NB4 (cell line): ENCODE measurements at regions not wholly inside any gene's neighbourhood (a gene's known extent, or its start where the extent isn't known, plus 50 kb on each side); places are given as distances from the start of the nearest gene placed in this dataset.

Source experiments
- DNase-seq: peaks from one replicate; pipeline ENCODE4 v3.0.0; 2010; ENCODE audit warnings: low read depth
- H3K4me3 ChIP-seq: one replicate; pipeline ENCODE4 v1.5.1; 2011; ENCODE audit warnings: mild to moderate bottlenecking, low read depth, low read length, moderate library complexity
- MYC ChIP-seq: IDR thresholded peaks from 2 replicates; pipeline ENCODE4 v1.6.1; 2011; ENCODE audit warnings: low read depth, low read length
- POLR2A ChIP-seq: IDR thresholded peaks from 2 replicates; pipeline ENCODE4 v1.6.1; 2011; ENCODE audit warnings: mild to moderate bottlenecking; ENCODE audit not compliant: insufficient read length; ENCODE audit errors: extremely low read depth
- TF ChIP-seq, protein P1 (sequence below): IDR thresholded peaks from 2 replicates; pipeline ENCODE4 v1.6.1; 2011; ENCODE audit warnings: low read depth, low read length
- TF ChIP-seq, protein P2 (sequence below): IDR thresholded peaks from one replicate; pipeline ENCODE4 v1.5.1; 2012; ENCODE audit warnings: low read depth, low read length

DNA sequence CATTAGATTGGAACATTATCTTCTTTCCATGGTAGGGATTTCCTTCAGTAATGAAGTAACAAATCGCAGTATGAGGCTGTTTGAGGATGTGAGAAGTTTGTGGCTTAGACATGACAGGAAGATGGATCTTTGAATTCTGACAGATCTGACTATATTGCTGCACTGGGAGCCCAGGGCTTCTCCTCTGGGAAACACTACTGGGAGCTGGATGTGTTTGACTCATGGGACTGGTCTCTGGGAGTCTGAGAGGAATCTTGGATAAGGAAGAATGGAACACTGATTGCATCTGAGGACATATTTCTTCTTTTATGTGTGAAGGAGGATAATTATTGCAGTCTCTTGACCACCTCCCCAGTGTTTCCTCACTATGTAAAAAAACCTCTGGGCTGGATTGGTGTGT lies 77.2 kb upstream of the ST6GAL2 start:
- DNase-seq = no peak
- TF ChIP-seq, protein P1, sequence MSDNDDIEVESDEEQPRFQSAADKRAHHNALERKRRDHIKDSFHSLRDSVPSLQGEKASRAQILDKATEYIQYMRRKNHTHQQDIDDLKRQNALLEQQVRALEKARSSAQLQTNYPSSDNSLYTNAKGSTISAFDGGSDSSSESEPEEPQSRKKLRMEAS = no peak
- no peak for TF ChIP-seq MYC
- TF ChIP-seq, protein P2, sequence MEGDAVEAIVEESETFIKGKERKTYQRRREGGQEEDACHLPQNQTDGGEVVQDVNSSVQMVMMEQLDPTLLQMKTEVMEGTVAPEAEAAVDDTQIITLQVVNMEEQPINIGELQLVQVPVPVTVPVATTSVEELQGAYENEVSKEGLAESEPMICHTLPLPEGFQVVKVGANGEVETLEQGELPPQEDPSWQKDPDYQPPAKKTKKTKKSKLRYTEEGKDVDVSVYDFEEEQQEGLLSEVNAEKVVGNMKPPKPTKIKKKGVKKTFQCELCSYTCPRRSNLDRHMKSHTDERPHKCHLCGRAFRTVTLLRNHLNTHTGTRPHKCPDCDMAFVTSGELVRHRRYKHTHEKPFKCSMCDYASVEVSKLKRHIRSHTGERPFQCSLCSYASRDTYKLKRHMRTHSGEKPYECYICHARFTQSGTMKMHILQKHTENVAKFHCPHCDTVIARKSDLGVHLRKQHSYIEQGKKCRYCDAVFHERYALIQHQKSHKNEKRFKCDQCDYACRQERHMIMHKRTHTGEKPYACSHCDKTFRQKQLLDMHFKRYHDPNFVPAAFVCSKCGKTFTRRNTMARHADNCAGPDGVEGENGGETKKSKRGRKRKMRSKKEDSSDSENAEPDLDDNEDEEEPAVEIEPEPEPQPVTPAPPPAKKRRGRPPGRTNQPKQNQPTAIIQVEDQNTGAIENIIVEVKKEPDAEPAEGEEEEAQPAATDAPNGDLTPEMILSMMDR = no peak
- no peak for TF ChIP-seq POLR2A
- H3K4me3 ChIP-seq = no peak overlapping the region

DNA sequence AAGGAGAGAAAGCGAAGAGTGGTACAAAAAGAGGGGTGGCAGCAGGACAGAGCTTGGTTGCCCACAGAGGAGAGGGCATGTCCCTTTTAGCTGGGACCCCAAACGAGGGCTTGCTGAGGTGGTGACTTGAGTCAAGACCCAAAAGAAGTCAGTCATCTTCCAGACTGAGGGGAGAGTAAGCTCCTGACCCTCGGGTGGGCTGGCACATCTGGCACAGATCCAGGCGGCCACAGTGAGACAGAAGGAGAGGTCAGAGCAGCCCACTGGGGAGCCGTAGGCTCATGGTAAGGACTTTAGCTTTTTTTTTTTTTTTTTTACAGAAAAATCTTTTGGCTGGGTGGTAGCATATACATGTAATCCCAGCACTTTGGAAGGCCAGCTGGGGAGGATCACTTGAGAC lies 77.9 kb upstream of the ST6GAL2 start:
- no peak for DNase-seq

DNA sequence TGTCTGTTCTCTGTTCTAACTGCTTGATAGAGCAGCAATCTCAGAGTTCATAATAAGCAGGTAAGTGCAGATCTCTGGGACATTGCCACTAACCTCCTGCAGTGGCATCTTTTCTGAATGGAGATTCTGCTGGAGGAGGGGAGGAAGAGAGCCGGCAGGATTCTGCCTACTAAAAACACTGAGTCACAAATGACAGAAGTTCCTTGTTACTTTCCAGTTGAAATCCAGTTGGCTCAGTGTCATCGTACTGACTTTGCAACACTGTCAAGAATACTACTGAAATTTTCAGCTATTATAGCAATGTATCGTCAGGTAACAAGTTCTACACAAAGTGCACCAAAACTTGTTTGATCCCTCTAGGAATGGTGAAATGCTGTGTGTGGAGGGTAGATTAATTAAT lies 79.6 kb upstream of the ST6GAL2 start:
- TF ChIP-seq, protein P1 = no peak
- no peak for TF ChIP-seq MYC
- no peak for TF ChIP-seq POLR2A
- TF ChIP-seq, protein P2 = no peak
- DNase-seq = no peak
- H3K4me3 ChIP-seq = no peak overlapping the region

More for the DNA sequence above, 77.9 kb upstream of the ST6GAL2 start:
- H3K4me3 ChIP-seq = no peak overlapping the region
- TF ChIP-seq POLR2A = no peak
- TF ChIP-seq, protein P1 = no peak
- TF ChIP-seq, protein P2 = no peak
- no peak for TF ChIP-seq MYC

DNA sequence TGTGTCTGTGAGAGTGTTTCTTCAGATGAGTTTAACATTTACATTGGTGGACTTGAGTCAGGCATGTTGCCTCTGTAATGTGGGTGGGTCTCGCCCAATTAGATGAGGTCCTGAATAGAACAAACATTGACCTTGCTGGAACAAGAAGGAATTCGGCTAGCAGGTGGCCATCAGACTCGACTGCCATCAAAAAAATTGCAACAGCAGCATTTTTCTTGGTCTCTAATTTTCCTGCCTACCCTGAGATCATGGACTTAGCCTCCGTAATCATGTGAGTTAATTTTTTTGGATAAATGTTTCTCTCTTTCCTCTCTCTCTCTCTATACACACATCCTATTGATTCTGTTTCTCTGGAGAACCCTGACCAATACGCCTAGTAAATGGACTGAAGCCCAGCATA lies 83.8 kb upstream of the ST6GAL2 start:
- no peak for TF ChIP-seq MYC
- no peak for TF ChIP-seq POLR2A
- TF ChIP-seq, protein P2 = no peak
- TF ChIP-seq, protein P1 = no peak
- no peak overlapping the region for H3K4me3 ChIP-seq
- no peak for DNase-seq

DNA sequence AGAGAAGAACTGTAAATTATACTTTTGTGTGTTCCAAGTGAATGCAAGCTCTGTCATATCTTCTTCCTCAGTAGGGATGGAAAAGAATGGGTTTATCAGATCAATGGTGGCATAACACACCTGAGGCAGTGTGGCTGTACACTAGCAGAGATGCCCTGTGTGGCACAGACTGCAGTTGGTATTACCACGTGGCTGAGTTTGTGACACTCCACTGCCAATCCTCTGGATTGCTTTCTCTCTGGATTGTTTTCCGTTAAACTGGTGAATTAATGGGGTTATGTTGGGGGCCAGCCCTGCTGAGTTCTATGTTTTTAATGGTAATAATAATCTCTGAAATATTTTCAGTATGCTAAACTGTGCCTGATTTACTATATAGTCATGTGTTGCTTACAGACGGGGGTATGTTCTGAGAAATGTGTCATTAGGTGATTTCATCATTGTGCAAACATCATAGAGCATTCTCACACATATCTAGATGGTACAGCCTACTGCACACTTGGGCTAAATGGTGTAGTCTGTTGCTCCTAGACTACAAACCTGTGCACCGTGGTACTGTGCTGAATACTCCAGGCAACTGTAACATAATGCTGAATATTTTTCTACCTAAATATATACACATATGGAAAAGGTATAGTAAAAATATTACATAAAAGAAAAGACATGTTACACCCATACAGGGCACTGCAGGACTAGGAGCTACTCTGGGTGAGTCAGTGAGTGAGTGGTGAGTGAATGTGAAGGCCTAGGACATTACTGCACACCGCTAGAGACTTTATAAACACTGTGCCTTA lies 84.7 kb upstream of the ST6GAL2 start:
- DNase-seq = no peak
- H3K4me3 ChIP-seq = no peak overlapping the region
- TF ChIP-seq, protein P2 = no peak
- TF ChIP-seq MYC (no peak), POLR2A (no peak)
- TF ChIP-seq, protein P1 = no peak

DNA sequence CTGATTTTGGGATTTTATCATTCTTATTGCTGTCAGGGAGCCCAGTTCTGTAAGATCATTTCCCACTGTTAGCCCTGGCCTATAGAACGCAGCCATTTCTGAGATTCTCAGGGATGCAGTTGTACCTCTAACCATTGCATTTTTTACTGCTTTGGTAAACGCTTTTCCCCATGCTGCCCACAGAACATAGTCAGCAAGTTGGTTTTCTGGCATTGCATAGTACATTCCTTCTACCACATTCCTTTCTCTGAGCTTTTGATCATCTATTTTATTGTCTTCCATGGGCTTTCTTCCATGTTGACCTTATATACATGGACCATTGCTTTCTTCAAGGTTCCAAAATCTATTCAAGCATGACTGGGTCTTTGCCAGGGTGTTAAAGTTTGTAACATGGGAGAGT lies 86.8 kb upstream of the ST6GAL2 start:
- TF ChIP-seq, protein P1 = no peak
- TF ChIP-seq MYC (no peak), POLR2A (no peak)
- TF ChIP-seq, protein P2 = no peak
- DNase-seq = no peak
- H3K4me3 ChIP-seq = no peak overlapping the region
